GM13976 (cell line): ENCODE measurements at regions not wholly inside any gene's neighbourhood (a gene's known extent, or its start where the extent isn't known, plus 50 kb on each side); places are given as distances from the start of the nearest gene placed in this dataset.

Source experiments
- DNase-seq: peaks from one replicate; pipeline ENCODE4 v3.0.0; 2012; ENCODE audit warnings: low spot score
- in situ Hi-C: fragments of 300-500 bp; cut with MboI; formaldehyde crosslinking; loops from one replicate; pipeline ENCODE4 v1.12.0; 2022; ENCODE audit warnings: low sequenced_read_pairs, mixed read lengths, inconsistent platforms; ENCODE audit not compliant: unreplicated experiment
- TF ChIP-seq, protein P1 (sequence below): IDR thresholded peaks from 2 replicates; pipeline ENCODE4 v1.5.1; 2012; ENCODE audit warnings: borderline replicate concordance, mild to moderate bottlenecking; ENCODE audit not compliant: insufficient read depth; ENCODE audit errors: extremely low read depth, missing control alignments, control extremely low read depth

DNA sequence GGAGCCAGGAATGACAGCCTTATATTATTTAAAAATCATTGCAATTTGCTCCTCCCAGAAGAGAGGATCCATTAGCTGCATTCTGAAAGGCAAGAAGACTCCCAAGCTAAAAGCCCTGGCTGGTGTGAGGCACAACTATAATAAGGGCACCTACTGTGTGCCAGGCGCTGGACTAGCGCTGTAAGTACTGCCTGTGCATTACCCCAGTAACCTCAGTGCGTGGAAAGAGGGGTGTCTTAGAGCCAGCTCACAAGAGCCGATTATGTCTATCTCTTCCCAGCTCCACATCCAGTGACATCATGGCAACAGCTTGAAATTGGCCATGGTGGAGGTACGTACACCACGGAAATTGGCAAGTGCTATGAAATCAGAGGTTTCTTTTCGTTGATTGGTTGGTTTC, 141.7 kb upstream of the IRF2BP2 start:
- TF ChIP-seq, protein P1, sequence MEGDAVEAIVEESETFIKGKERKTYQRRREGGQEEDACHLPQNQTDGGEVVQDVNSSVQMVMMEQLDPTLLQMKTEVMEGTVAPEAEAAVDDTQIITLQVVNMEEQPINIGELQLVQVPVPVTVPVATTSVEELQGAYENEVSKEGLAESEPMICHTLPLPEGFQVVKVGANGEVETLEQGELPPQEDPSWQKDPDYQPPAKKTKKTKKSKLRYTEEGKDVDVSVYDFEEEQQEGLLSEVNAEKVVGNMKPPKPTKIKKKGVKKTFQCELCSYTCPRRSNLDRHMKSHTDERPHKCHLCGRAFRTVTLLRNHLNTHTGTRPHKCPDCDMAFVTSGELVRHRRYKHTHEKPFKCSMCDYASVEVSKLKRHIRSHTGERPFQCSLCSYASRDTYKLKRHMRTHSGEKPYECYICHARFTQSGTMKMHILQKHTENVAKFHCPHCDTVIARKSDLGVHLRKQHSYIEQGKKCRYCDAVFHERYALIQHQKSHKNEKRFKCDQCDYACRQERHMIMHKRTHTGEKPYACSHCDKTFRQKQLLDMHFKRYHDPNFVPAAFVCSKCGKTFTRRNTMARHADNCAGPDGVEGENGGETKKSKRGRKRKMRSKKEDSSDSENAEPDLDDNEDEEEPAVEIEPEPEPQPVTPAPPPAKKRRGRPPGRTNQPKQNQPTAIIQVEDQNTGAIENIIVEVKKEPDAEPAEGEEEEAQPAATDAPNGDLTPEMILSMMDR = no peak
- no peak for DNase-seq
- in situ Hi-C loops = loop anchor here (25.0 kb wide), 1 partner anchor 336 kb away; no protein-coding TSS in a partner anchor

DNA sequence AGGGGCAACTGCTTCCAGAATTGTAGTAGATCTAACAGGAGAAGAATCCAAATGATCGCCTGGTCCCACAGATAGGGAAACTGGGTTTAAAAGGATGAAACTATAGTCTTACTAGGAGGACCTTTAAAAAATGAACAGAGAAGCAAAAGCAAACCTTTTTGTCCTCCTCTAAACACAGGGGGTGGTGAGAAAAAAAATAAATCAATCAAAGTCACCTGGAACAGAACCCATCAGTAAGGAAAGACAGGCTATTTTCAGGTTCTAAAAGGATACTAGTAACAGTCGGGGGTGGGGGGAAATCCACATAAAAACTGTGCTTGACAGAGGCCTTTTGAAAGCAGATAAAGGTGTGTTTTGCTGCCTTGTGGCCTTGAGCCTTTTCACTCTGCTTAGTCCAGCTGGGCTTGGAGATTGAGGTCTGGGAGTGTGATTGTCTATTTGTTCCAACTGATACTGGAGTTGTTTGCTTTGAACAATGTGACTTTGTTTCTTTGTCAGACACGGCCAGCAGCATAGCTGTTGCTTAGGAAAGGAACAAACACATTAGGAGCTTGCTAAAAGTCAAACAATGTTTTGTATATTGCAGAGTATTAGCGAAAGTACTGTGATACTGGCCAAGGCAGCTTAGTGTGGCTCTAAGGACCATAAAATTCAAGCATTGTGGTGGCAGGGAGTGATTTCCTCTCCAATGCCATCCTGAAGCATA, 141.1 kb upstream of the IRF2BP2 start:
- in situ Hi-C loops = loop anchor here (25.0 kb wide), 1 partner anchor 336 kb away; no protein-coding TSS in a partner anchor
- no peak for DNase-seq

DNA sequence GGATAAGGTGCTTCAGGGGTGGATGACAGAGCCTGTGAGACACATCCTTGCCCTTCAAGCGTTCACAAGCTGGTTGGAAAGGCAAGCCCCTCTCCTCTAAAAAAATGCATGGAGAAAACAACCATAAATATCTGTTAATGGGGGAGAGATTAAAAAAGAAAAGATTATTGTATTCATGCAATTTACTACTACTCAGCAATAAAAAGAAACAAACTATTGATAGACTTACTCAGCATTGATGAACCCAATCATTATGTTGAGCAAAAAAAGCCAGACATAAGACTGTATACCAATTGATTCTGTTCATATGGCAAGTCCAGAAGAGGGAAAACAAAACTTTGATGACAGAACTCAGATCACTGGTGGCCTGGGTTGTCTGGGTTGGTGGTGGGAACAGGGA, 138.7 kb upstream of the IRF2BP2 start:
- in situ Hi-C loops = loop anchor here (25.0 kb wide), 2 partner anchors 89 to 261 kb away; partner anchors contain the start of gene TARBP1
- TF ChIP-seq, protein P1 = no peak
- DNase-seq = no peak

More for the DNA sequence above, 141.1 kb upstream of the IRF2BP2 start:
- TF ChIP-seq, protein P1 = no peak

DNA sequence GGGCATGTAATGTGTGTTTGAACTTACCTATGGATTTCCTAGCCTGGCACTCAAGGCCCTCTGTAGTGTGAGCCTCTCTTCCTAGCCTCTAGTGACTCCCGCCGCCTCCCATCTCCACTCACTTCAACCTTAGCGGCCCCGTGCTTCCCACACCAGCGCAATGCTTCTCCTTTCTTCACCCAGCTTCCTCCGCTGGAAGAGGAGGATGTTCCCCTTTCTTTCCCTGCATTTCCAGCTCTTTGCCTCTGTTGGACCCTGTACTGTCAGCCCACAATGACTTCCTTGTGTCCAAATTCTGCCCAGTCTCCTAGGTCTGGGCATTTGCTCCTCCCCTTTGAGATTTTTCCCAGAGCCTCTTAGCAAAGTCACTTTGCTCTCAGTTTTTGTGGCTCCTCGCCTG, 138.1 kb upstream of the IRF2BP2 start:
- in situ Hi-C loops = loop anchor here (25.0 kb wide), 2 partner anchors 89 to 261 kb away; partner anchors contain the start of gene TARBP1
- TF ChIP-seq, protein P1 = no peak
- DNase-seq = no peak

DNA sequence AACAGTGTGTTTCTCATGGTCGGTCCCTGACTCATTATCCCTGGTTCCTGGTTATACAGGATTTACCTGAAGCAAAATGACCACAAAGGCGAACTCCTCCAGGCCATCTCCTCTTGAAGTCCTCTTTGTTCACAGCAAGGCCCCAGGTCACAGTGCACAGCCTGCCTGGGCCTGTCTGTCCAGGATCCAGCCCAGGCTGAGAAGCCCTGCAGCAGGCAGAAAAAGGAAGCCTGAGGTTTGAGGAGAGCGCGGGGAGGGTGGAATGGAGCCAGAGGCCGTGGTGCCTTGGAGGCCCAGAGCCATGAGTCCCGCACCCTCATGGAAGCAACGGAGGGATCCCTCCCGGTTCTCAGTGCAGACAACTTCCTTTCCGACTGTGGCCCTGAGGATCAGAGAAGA, 136.8 kb upstream of the IRF2BP2 start:
- in situ Hi-C loops = loop anchor here (25.0 kb wide), 2 partner anchors 91 to 259 kb away; partner anchors contain the start of gene TARBP1
- DNase-seq = no peak

More for the DNA sequence above, 136.8 kb upstream of the IRF2BP2 start:
- TF ChIP-seq, protein P1 = no peak
